Naive thymus-derived CD4-positive, alpha-beta T cell (primary cell): ENCODE measurements at regions not wholly inside any gene's neighbourhood (a gene's known extent, or its start where the extent isn't known, plus 50 kb on each side); places are given as distances from the start of the nearest gene placed in this dataset.

Experiments used
- ATAC-seq: fragments of 150-1000 bp; cut with Tn5 transposase; 2 replicates; pipeline ENCODE4 v1.10.0; 2021; ENCODE audit warnings: mild to moderate bottlenecking, moderate library complexity
- CTCF ChIA-PET: fragments of 350-600 bp; sonication (Branson Sonifier 250); formaldehyde crosslinking; loops from one replicate; lab custom pipeline; 2021; ENCODE audit warnings: antibody characterized with exemption; lab: Charles Lee
- POLR2A ChIA-PET: fragments of 350-600 bp; sonication (Branson Sonifier 250); formaldehyde crosslinking; loops from one replicate; lab custom pipeline; 2021; ENCODE audit warnings: antibody characterized with exemption, inconsistent platforms; lab: Charles Lee
- DNase-seq, 9 donors: peaks; one replicate each; pipeline versions ENCODE4 v3.0.0 to v3.0.0-alpha.2; 2020 to 2022; ENCODE audit warnings: mixed read lengths in 1 of 9
- H3K27ac ChIP-seq: one replicate; pipeline ENCODE4 v1.7.0; 2013; ENCODE audit warnings: mild to moderate bottlenecking, low read depth, low read length, moderate library complexity
- H3K27me3 ChIP-seq, 2 donors: one replicate each; pipeline ENCODE4 v1.7.0; 2013; ENCODE audit warnings: low read length in 2 of 2, mild to moderate bottlenecking in 2 of 2, moderate library complexity in 2 of 2; ENCODE audit not compliant: control insufficient read depth in 2 of 2, insufficient read depth in 2 of 2
- H3K36me3 ChIP-seq, 3 experiments: 1 replicate in 2 of 3; 2 replicates in 1 of 3; pipeline ENCODE4 v1.7.0; 2013; ENCODE audit warnings: low read length in 3 of 3, mild to moderate bottlenecking in 3 of 3, moderate library complexity in 1 of 3; ENCODE audit not compliant: insufficient read depth in 3 of 3, control insufficient read depth in 2 of 3
- H3K4me1 ChIP-seq, 2 donors: one replicate each; pipeline ENCODE4 v1.7.0; 2013; ENCODE audit warnings: low read length in 2 of 2, mild to moderate bottlenecking in 2 of 2, moderate library complexity in 1 of 2; ENCODE audit not compliant: control insufficient read depth in 2 of 2, insufficient read depth in 2 of 2
- H3K4me3 ChIP-seq: 2 replicates; pipeline ENCODE4 v1.7.0; 2013; ENCODE audit warnings: mild to moderate bottlenecking, low read length
- H3K9me3 ChIP-seq, 3 experiments: 1 replicate in 2 of 3; 2 replicates in 1 of 3; pipeline ENCODE4 v1.7.0; 2013; ENCODE audit warnings: low read length in 3 of 3; ENCODE audit not compliant: control insufficient read depth in 2 of 3
- H3K27ac Mint-ChIP-seq, 9 donors: one replicate each; pipeline ENCODE4 v1.8.0; 2020 to 2022; ENCODE audit warnings: mixed read lengths in 9 of 9, mild to moderate bottlenecking in 8 of 9, moderate library complexity in 5 of 9, inconsistent platforms in 2 of 9
- H3K27me3 Mint-ChIP-seq, 5 donors: one replicate each; pipeline ENCODE4 v1.8.0; 2021 to 2022; ENCODE audit warnings: mixed read lengths in 5 of 5, mild to moderate bottlenecking in 1 of 5
- H3K36me3 Mint-ChIP-seq, 5 donors: one replicate each; pipeline ENCODE4 v1.8.0; 2020 to 2022; ENCODE audit warnings: mixed read lengths in 5 of 5, mild to moderate bottlenecking in 3 of 5, inconsistent platforms in 1 of 5
- H3K4me1 Mint-ChIP-seq, 7 donors: one replicate each; pipeline ENCODE4 v1.8.0; 2020 to 2022; ENCODE audit warnings: mixed read lengths in 7 of 7, mild to moderate bottlenecking in 3 of 7, inconsistent platforms in 1 of 7
- H3K4me3 Mint-ChIP-seq, 10 donors: one replicate each; pipeline ENCODE4 v1.8.0; 2020 to 2022; ENCODE audit warnings: mild to moderate bottlenecking in 10 of 10, mixed read lengths in 10 of 10, moderate library complexity in 6 of 10, inconsistent platforms in 2 of 10
- H3K9me3 Mint-ChIP-seq, 11 donors: one replicate each; pipeline ENCODE4 v1.8.0; 2020 to 2022; ENCODE audit warnings: mixed read lengths in 11 of 11, mild to moderate bottlenecking in 4 of 11, inconsistent platforms in 1 of 11, moderate library complexity in 1 of 11
- intact Hi-C, 2 donors: fragments of 100-400 bp; cut with micrococcal nuclease; formaldehyde crosslinking; loops; one replicate each; pipeline ENCODE4 v1.15.1; 2023

- peak overlapping the region; percentile 48 for H3K4me3 ChIP-seq
- Mint-ChIP-seq H3K4me3 (peak overlapping the region; percentile 36 to 83 (median 70)), H3K36me3 (peaks cover 0 to 4% (median 0%) of the 10 kb centered on the region in 5 donors), H3K27me3 (peaks cover 26 to 61% (median 32%) of the 10 kb centered on the region in 5 donors), H3K27ac (peak overlapping the region in 1 of 9 donors; percentile 48), H3K9me3 (peaks cover 0 to 3% (median 0%) of the 10 kb centered on the region in 11 donors), H3K4me1 (peaks cover 10 to 29% (median 16%) of the 10 kb centered on the region in 7 donors)
- intact Hi-C loops = loop anchor here (1.0 to 2.0 kb wide), 5 partner anchors 50 to 207 kb away; partner anchors contain the start of genes FAAP100 (in 1 of the 2) and SLC38A10 (in 1 of the 2)
- peaks cover 3 to 40% of the 10 kb centered on the region in 2 donors for H3K27me3 ChIP-seq
- ChIA-PET CTCF (no interaction called here), POLR2A (no interaction called here)
- DNase-seq (peak in 7 of 9 donors; percentile 20 to 61 (median 36)), ATAC-seq (peak; percentile 41)
- H3K36me3 ChIP-seq = no peaks in the 10 kb centered on the region
- no peaks in the 10 kb centered on the region for H3K9me3 ChIP-seq
- H3K4me1 ChIP-seq = peaks cover 17 to 31% of the 10 kb centered on the region in 2 donors
- no peak overlapping the region for H3K27ac ChIP-seq
These were observed 49.8 kb upstream of the BAHCC1 start for GRCh38 chr17:81345228-81346089.
